GM12878 (cell line): ENCODE measurements at regions not wholly inside any gene's neighbourhood (a gene's known extent, or its start where the extent isn't known, plus 50 kb on each side); places are given as distances from the start of the nearest gene placed in this dataset.

Source experiments
- ATAC-seq: fragments of 200-7000 bp; cut with Tn5 transposase; 3 replicates; pipeline ENCODE4 v1.9.1; 2020; ENCODE audit warnings: mild to moderate bottlenecking, moderate library complexity
- BruUV-seq: library from RNA; stranded (reverse); fragments of 400-500 nt; replicated peaks from 2 replicates; lab custom pipeline; 2021; lab: Mats Ljungman, UMichigan
- CTCF ChIA-PET: fragments of 300-600 bp; sonication (Branson Sonifier 250); formaldehyde crosslinking; extraction: SDS; loops from one replicate; lab custom pipeline; 2021; ENCODE audit warnings: inconsistent platforms; lab: Yijun Ruan, JAX
- POLR2A ChIA-PET: fragments of 350-600 bp; formaldehyde crosslinking; extraction: SDS; loops from one replicate; lab custom pipeline; 2021; ENCODE audit warnings: inconsistent platforms; lab: Charles Lee
- RAD21 ChIA-PET: fragments of 300-600 bp; sonication (Branson Sonifier 250); formaldehyde crosslinking; loops from one replicate; lab custom pipeline; 2023; ENCODE audit warnings: antibody characterized with exemption; ENCODE audit not compliant: unreplicated experiment; lab: Charles Lee
- SMC1A ChIA-PET: fragments of 300-600 bp; sonication (Branson Sonifier 250); formaldehyde crosslinking; loops from one replicate; lab custom pipeline; 2023; ENCODE audit not compliant: unreplicated experiment, uncharacterized antibody; lab: Charles Lee
- DNase-seq: peaks from one replicate; pipeline ENCODE4 v3.0.0-alpha.2; 2011; ENCODE audit warnings: low read depth, low spot score
- FAIRE-seq: peaks from 3 replicates; lab custom pipeline; 2011; peaks lifted over from hg19 to GRCh38; lab: Jason Lieb, UNC
- H2AFZ ChIP-seq: 2 replicates; pipeline ENCODE4 v1.6.0; 2011; ENCODE audit warnings: low read depth, low read length, control low read depth; ENCODE audit not compliant: control insufficient read depth
- H3K27ac ChIP-seq: 2 replicates; pipeline ENCODE4 v1.5.1; 2011; ENCODE audit warnings: control low read depth; ENCODE audit not compliant: control insufficient read depth, insufficient read depth
- H3K27me3 ChIP-seq, 2 experiments: replicated peaks in 1 of 2; 2 replicates each; pipeline versions ENCODE4 v1.6.0 to v1.6.1; 2011; ENCODE audit warnings: low read length in 1 of 2; ENCODE audit not compliant: control insufficient read depth in 2 of 2, insufficient read depth in 2 of 2
- H3K36me3 ChIP-seq, 2 experiments: 2 replicates each; pipeline ENCODE4 v1.5.1; 2011; ENCODE audit warnings: low read length in 1 of 2; ENCODE audit not compliant: control insufficient read depth in 2 of 2, insufficient read depth in 2 of 2
- H3K4me1 ChIP-seq: 2 replicates; pipeline ENCODE4 v1.6.1; 2011; ENCODE audit warnings: mild to moderate bottlenecking, low read length, moderate library complexity, mixed read lengths; ENCODE audit not compliant: control insufficient read depth, insufficient read depth
- H3K4me2 ChIP-seq: 2 replicates; pipeline ENCODE4 v1.6.0; 2011; ENCODE audit warnings: control low read depth; ENCODE audit not compliant: control insufficient read depth, insufficient read depth
- H3K4me3 ChIP-seq: fragments of 200-600 bp; sonication (generic); 2 replicates; pipeline ENCODE4 v1.5.1; 2016
- H3K79me2 ChIP-seq: 2 replicates; pipeline ENCODE4 v1.6.0; 2011; ENCODE audit warnings: low read length; ENCODE audit not compliant: control insufficient read depth, insufficient read depth
- H3K9ac ChIP-seq: 2 replicates; pipeline ENCODE4 v1.8.0; 2011; ENCODE audit warnings: low read length, control low read depth, mixed read lengths; ENCODE audit not compliant: control insufficient read depth, insufficient read depth
- H3K9me3 ChIP-seq: replicated peaks from 3 replicates; pipeline ENCODE4 v1.5.1; 2011; ENCODE audit warnings: mild to moderate bottlenecking, low read length; ENCODE audit not compliant: control insufficient read depth, insufficient read depth
- H4K20me1 ChIP-seq: 2 replicates; pipeline ENCODE4 v1.6.0; 2011; ENCODE audit not compliant: control insufficient read depth, insufficient read depth
- CHD1 ChIP-seq: IDR thresholded peaks from 2 replicates; pipeline ENCODE4 v1.6.1; 2012; ENCODE audit warnings: low read depth, low read length, improper control_type of control experiment
- FOXK2 ChIP-seq: fragments of 450-650 bp; IDR thresholded peaks from 2 replicates; pipeline ENCODE4 v1.6.1; 2017; ENCODE audit warnings: mild to moderate bottlenecking, moderate library complexity
- HSF1 ChIP-seq: fragments of 150-350 bp; IDR thresholded peaks from 2 replicates; pipeline ENCODE4 v1.6.1; 2014; ENCODE audit warnings: mild to moderate bottlenecking, low read depth, low read length
- JUND ChIP-seq: IDR thresholded peaks from 2 replicates; pipeline ENCODE4 v1.6.1; 2012; ENCODE audit warnings: low read depth, mild to moderate bottlenecking, low read length, improper control_type of control experiment, moderate library complexity
- MTA3 ChIP-seq: IDR thresholded peaks from 2 replicates; pipeline ENCODE4 v1.6.1; 2012; ENCODE audit warnings: low read length, inconsistent platforms, borderline replicate concordance
- MYB ChIP-seq: fragments of 150-350 bp; IDR thresholded peaks from 2 replicates; pipeline ENCODE4 v1.6.1; 2014; ENCODE audit warnings: mild to moderate bottlenecking, low read depth, low read length, borderline replicate concordance
- NR2C1 ChIP-seq: fragments of 450-650 bp; IDR thresholded peaks from 2 replicates; pipeline ENCODE4 v1.6.1; 2017; ENCODE audit warnings: antibody characterized with exemption, mild to moderate bottlenecking, moderate library complexity
- NR2F1 ChIP-seq: fragments of 450-650 bp; conservative IDR thresholded peaks from 2 replicates; pipeline ENCODE4 v1.6.1; 2017; ENCODE audit warnings: mild to moderate bottlenecking
- PKNOX1 ChIP-seq: fragments of 450-650 bp; IDR thresholded peaks from 2 replicates; pipeline ENCODE4 v1.6.1; 2016; ENCODE audit warnings: mild to moderate bottlenecking
- PML ChIP-seq: IDR thresholded peaks from 2 replicates; pipeline ENCODE4 v1.6.1; 2012; ENCODE audit warnings: low read length, inconsistent platforms
- POLR2AphosphoS2 ChIP-seq: IDR thresholded peaks from 2 replicates; pipeline ENCODE4 v1.6.1; 2011; ENCODE audit warnings: low read depth, mild to moderate bottlenecking, low read length, improper control_type of control experiment, moderate library complexity
- POU2F2 ChIP-seq: IDR thresholded peaks from 3 replicates; pipeline ENCODE4 v1.6.1; 2011; ENCODE audit warnings: low read depth, mild to moderate bottlenecking, low read length, borderline replicate concordance
- RBBP5 ChIP-seq: fragments of 200-600 bp; sonication (generic); conservative IDR thresholded peaks from 2 replicates; pipeline ENCODE4 v1.6.1; 2016
- TCF3 ChIP-seq: IDR thresholded peaks from 2 replicates; pipeline ENCODE4 v1.6.1; 2012; ENCODE audit warnings: low read depth, mild to moderate bottlenecking, low read length, borderline replicate concordance; ENCODE audit not compliant: insufficient read depth
- ZBTB33 ChIP-seq: fragments of 450-650 bp; IDR thresholded peaks from 2 replicates; pipeline ENCODE4 v1.6.1; 2017; ENCODE audit warnings: mild to moderate bottlenecking
- ZBTB40 ChIP-seq: fragments of 450-650 bp; IDR thresholded peaks from 2 replicates; pipeline ENCODE4 v1.6.1; 2016; ENCODE audit warnings: mild to moderate bottlenecking, moderate library complexity, borderline replicate concordance
- WGBS: methylation state at CpG from one replicate; pipeline ENCODE4 v1.1.6; 2016; ENCODE audit warnings: low lambda C conversion rate; ENCODE audit not compliant: insufficient replicate concordance, insufficient coverage; ENCODE audit errors: missing lambda C conversion rate; 5-methylcytosine and 5-hydroxymethylcytosine counted together
- in situ Hi-C: fragments of 300-500 bp; cut with MboI; formaldehyde crosslinking; loops from 9 replicates; pipeline ENCODE4 v1.14.3; 2018; ENCODE audit warnings: mixed read lengths
- intact Hi-C: fragments of 100-400 bp; cut with micrococcal nuclease; formaldehyde crosslinking; loops from one replicate; pipeline ENCODE4 v1.14.2; 2022; ENCODE audit not compliant: unreplicated experiment

GRCh38 chr7:81190997-81191768 lies 272.3 kb upstream of the SEMA3C start:
- no peak for DNase-seq
- no peaks in the 10 kb centered on the region for H3K36me3 ChIP-seq
- no peaks in the 10 kb centered on the region for H4K20me1 ChIP-seq
- intact Hi-C loops = no loop called here
- H3K9me3 ChIP-seq = no peaks in the 10 kb centered on the region
- no peaks in the 10 kb centered on the region for H3K27me3 ChIP-seq
- H3K4me2 ChIP-seq = no peak overlapping the region
- SMC1A ChIA-PET = interaction anchor here (0.8 kb wide), 1 partner anchor 25 kb away, joined by 3 read pairs; no protein-coding TSS in a partner anchor
- 11% methylated on average over 3 of the region's 3 CpGs for WGBS
- H2AFZ ChIP-seq = no peak overlapping the region
- no peak for FAIRE-seq
- ATAC-seq = no peak
- H3K9ac ChIP-seq = no peak overlapping the region
- no TSS peak for BruUV-seq
- no peak overlapping the region for H3K4me3 ChIP-seq
- CTCF ChIA-PET = no interaction called here
- POLR2A ChIA-PET = no interaction called here
- RAD21 ChIA-PET = no interaction called here
- in situ Hi-C loops = no loop called here
- H3K79me2 ChIP-seq = no peaks in the 10 kb centered on the region
- no peak overlapping the region for H3K27ac ChIP-seq
- H3K4me1 ChIP-seq = no peaks in the 10 kb centered on the region
- TF ChIP-seq NR2C1 (no peak), FOXK2 (no peak), NR2F1 (no peak), PKNOX1 (no peak), POLR2AphosphoS2 (no peak), TCF3 (no peak), JUND (no peak), POU2F2 (no peak), PML (no peak), MTA3 (no peak), CHD1 (no peak), HSF1 (no peak), ZBTB33 (no peak), RBBP5 (no peak), ZBTB40 (no peak), MYB (no peak)
